CD4-positive, alpha-beta T cell (primary cell): ENCODE measurements at regions not wholly inside any gene's neighbourhood (a gene's known extent, or its start where the extent isn't known, plus 50 kb on each side); places are given as distances from the start of the nearest gene placed in this dataset.

Experiments
- ATAC-seq: fragments of 200-7000 bp; cut with Tn5 transposase; one replicate; pipeline ENCODE4 v1.10.0; 2022; ENCODE audit warnings: mild to moderate bottlenecking; ENCODE audit not compliant: poor library complexity
- CTCF ChIA-PET: fragments of 350-600 bp; sonication (Branson Sonifier 250); formaldehyde crosslinking; loops from one replicate; lab custom pipeline; 2021; ENCODE audit warnings: antibody characterized with exemption, inconsistent platforms; lab: Charles Lee
- POLR2A ChIA-PET: fragments of 350-600 bp; sonication (Branson Sonifier 250); formaldehyde crosslinking; loops from one replicate; lab custom pipeline; 2021; ENCODE audit warnings: antibody characterized with exemption, inconsistent platforms; lab: Charles Lee
- DNase-seq, 14 experiments: peaks; one replicate each; pipeline ENCODE4 v3.0.0-alpha.2; 2013 to 2020; ENCODE audit warnings: mixed read lengths in 2 of 14
- H3K27ac ChIP-seq, 2 donors: one replicate each; pipeline versions ENCODE4 v1.5.1 to v1.7.0; 2013; ENCODE audit warnings: low read length in 2 of 2, low read depth in 1 of 2, mild to moderate bottlenecking in 1 of 2
- H3K27me3 ChIP-seq, 2 experiments: 1 replicate in 1 of 2; 2 replicates in 1 of 2; pipeline versions ENCODE4 v1.6.1 to v1.7.0; 2013; ENCODE audit warnings: low read length in 2 of 2, control low read depth in 1 of 2, mild to moderate bottlenecking in 1 of 2, moderate library complexity in 1 of 2; ENCODE audit not compliant: insufficient read depth in 2 of 2, control insufficient read depth in 1 of 2
- H3K36me3 ChIP-seq: one replicate; pipeline ENCODE4 v1.6.1; 2013; ENCODE audit warnings: low read length, control low read depth; ENCODE audit not compliant: insufficient read depth
- H3K4me1 ChIP-seq: one replicate; pipeline ENCODE4 v1.6.1; 2013; ENCODE audit warnings: low read length, control low read depth; ENCODE audit not compliant: insufficient read depth
- H3K4me3 ChIP-seq: one replicate; pipeline ENCODE4 v1.5.1; 2013; ENCODE audit warnings: mild to moderate bottlenecking, low read length, moderate library complexity
- H3K9me3 ChIP-seq, 2 experiments: 1 replicate in 1 of 2; 2 replicates in 1 of 2; pipeline versions ENCODE4 v1.6.1 to v1.7.0; 2013; ENCODE audit warnings: low read length in 2 of 2, mild to moderate bottlenecking in 2 of 2, control low read depth in 1 of 2, moderate library complexity in 1 of 2; ENCODE audit not compliant: control insufficient read depth in 1 of 2, insufficient read depth in 1 of 2
- H3K27ac Mint-ChIP-seq: one replicate; pipeline ENCODE4 v1.8.0; 2020; ENCODE audit warnings: mixed read lengths
- H3K27me3 Mint-ChIP-seq: one replicate; pipeline ENCODE4 v1.8.0; 2021; ENCODE audit warnings: mixed read lengths
- H3K36me3 Mint-ChIP-seq: one replicate; pipeline ENCODE4 v1.8.0; 2021; ENCODE audit warnings: low read depth, mixed read lengths
- H3K4me1 Mint-ChIP-seq: one replicate; pipeline ENCODE4 v1.8.0; 2021; ENCODE audit warnings: low read depth, mixed read lengths
- H3K4me3 Mint-ChIP-seq: one replicate; pipeline ENCODE4 v1.8.0; 2020; ENCODE audit warnings: mild to moderate bottlenecking, mixed read lengths
- H3K9me3 Mint-ChIP-seq: one replicate; pipeline ENCODE4 v1.8.0; 2020; ENCODE audit warnings: mixed read lengths
- CTCF ChIP-seq: fragments of 200-600 bp; IDR thresholded peaks from one replicate; pipeline ENCODE4 v1.8.0; 2022; ENCODE audit warnings: antibody characterized with exemption, mild to moderate bottlenecking
- intact Hi-C, 2 experiments: fragments of 100-400 bp; cut with DNase I in 1 of 2; cut with micrococcal nuclease in 1 of 2; formaldehyde crosslinking; loops; one replicate each; pipeline versions ENCODE4 v1.15.1 to v1.9.0; 2023 to 2025; cut with DNase I, micrococcal nuclease

GRCh38 chr14:53524391-53524790 lies 371.3 kb upstream of the DDHD1 start:
- Mint-ChIP-seq H3K27ac (no peak overlapping the region), H3K4me3 (no peak overlapping the region), H3K36me3 (no peaks in the 10 kb centered on the region), H3K27me3 (no peaks in the 10 kb centered on the region), H3K9me3 (peaks cover 4% of the 10 kb centered on the region), H3K4me1 (no peaks in the 10 kb centered on the region)
- DNase-seq, result no peak
- ATAC-seq, result no peak
- no peak for TF ChIP-seq CTCF
- H3K27me3 ChIP-seq, result no peaks in the 10 kb centered on the region
- intact Hi-C loops, result no loop called here
- ChIA-PET POLR2A (no interaction called here), CTCF (no interaction called here)
- no peak overlapping the region for H3K27ac ChIP-seq
- H3K4me3 ChIP-seq, result no peak overlapping the region
- peaks cover 4 to 6% of the 10 kb centered on the region in 2 experiments for H3K9me3 ChIP-seq
- no peaks in the 10 kb centered on the region for H3K4me1 ChIP-seq
- no peaks in the 10 kb centered on the region for H3K36me3 ChIP-seq

GRCh38 chr14:53523226-53523625 lies 370.1 kb upstream of the DDHD1 start:
- Histone ChIP-seq H3K9me3 (peaks cover 4 to 6% of the 10 kb centered on the region in 2 experiments), H3K36me3 (no peaks in the 10 kb centered on the region), H3K4me1 (no peaks in the 10 kb centered on the region), H3K27me3 (no peaks in the 10 kb centered on the region), H3K27ac (no peak overlapping the region), H3K4me3 (no peak overlapping the region)
- Mint-ChIP-seq H3K36me3 (no peaks in the 10 kb centered on the region), H3K27ac (no peak overlapping the region), H3K4me3 (no peak overlapping the region), H3K27me3 (no peaks in the 10 kb centered on the region), H3K4me1 (no peaks in the 10 kb centered on the region), H3K9me3 (peaks cover 4% of the 10 kb centered on the region)
- no peak for ATAC-seq
- ChIA-PET POLR2A (no interaction called here), CTCF (no interaction called here)
- intact Hi-C loops, result no loop called here
- DNase-seq, result no peak
- TF ChIP-seq CTCF, result no peak

- ATAC-seq (no peak), DNase-seq (no peak)
- peaks cover 4% of the 10 kb centered on the region for H3K9me3 Mint-ChIP-seq
- Histone ChIP-seq H3K36me3 (no peaks in the 10 kb centered on the region), H3K27ac (no peak overlapping the region), H3K27me3 (no peaks in the 10 kb centered on the region), H3K4me3 (no peak overlapping the region), H3K9me3 (peaks cover 0 to 4% of the 10 kb centered on the region in 2 experiments), H3K4me1 (no peaks in the 10 kb centered on the region)
- intact Hi-C loops, result no loop called here
- no peaks in the 10 kb centered on the region for H3K4me1 Mint-ChIP-seq
- H3K27me3 Mint-ChIP-seq, result no peaks in the 10 kb centered on the region
- no peak overlapping the region for H3K27ac Mint-ChIP-seq
- no peak for TF ChIP-seq CTCF
- H3K4me3 Mint-ChIP-seq, result no peak overlapping the region
- H3K36me3 Mint-ChIP-seq, result no peaks in the 10 kb centered on the region
- POLR2A ChIA-PET, result no interaction called here
- CTCF ChIA-PET, result no interaction called here
Observed at GRCh38 chr14:53520078-53520928, 367.2 kb upstream of the DDHD1 start.
